ENCODE measurements at regions not wholly inside any gene's neighbourhood (a gene's known extent, or its start where the extent isn't known, plus 50 kb on each side); places are given as distances from the start of the nearest gene placed in this dataset.

DNA sequence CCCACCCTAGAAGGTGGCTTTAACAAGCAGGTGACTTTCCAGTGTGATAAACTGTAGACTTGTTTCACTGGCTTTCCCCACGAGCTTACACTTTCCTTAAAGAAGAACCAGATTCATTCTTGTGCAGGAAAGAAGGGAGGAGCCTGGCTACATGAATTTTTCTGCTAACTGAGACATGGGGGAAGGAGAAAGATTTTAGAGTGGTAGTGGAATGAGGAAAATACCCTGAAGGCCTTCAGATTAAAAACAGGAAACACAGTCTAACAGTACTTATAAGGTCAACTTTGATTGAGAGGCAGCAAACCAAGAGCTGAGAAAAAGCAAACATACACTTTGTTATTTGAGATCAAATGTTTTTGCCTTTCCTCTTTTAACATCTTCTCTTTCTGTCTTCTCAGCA is 640.9 kb upstream of the PLXNA2 start:
- TF ChIP-seq FOXA1 (IDR thresholded peaks at IDR 0.05) = no peak
- no peak for TF ChIP-seq SP1 (IDR thresholded peaks at IDR 0.05)
- no peak for TF ChIP-seq NFRKB (IDR thresholded peaks at IDR 0.05)
- TF ChIP-seq FOXK2 (IDR thresholded peaks at IDR 0.05) = no peak
- TF ChIP-seq, protein P1, sequence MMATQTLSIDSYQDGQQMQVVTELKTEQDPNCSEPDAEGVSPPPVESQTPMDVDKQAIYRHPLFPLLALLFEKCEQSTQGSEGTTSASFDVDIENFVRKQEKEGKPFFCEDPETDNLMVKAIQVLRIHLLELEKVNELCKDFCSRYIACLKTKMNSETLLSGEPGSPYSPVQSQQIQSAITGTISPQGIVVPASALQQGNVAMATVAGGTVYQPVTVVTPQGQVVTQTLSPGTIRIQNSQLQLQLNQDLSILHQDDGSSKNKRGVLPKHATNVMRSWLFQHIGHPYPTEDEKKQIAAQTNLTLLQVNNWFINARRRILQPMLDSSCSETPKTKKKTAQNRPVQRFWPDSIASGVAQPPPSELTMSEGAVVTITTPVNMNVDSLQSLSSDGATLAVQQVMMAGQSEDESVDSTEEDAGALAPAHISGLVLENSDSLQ (IDR thresholded peaks at IDR 0.05) = no peak
- TF ChIP-seq BHLHE40 (IDR thresholded peaks at IDR 0.05; ENCODE audit: borderline replicate concordance) = no peak
- TF ChIP-seq TARDBP (IDR thresholded peaks at IDR 0.05) = no peak
- no peak for TF ChIP-seq SUZ12 (IDR thresholded peaks at IDR 0.05)
